Endodermal cell (in vitro differentiated cells): ENCODE measurements at regions not wholly inside any gene's neighbourhood (a gene's known extent, or its start where the extent isn't known, plus 50 kb on each side); places are given as distances from the start of the nearest gene placed in this dataset.

Experiments
- DNase-seq: peaks from one replicate; pipeline ENCODE4 v3.0.0-alpha.2; 2017
- H3K27ac ChIP-seq: 2 replicates; pipeline ENCODE4 v1.5.1; 2013; ENCODE audit warnings: mild to moderate bottlenecking, low read depth, low read length, moderate library complexity
- H3K27me3 ChIP-seq: 2 replicates; pipeline ENCODE4 v1.6.1; 2013; ENCODE audit warnings: mild to moderate bottlenecking, low read length, moderate library complexity; ENCODE audit not compliant: insufficient read depth, control insufficient read depth, poor library complexity, severe bottlenecking
- H3K36me3 ChIP-seq: 2 replicates; pipeline ENCODE4 v1.7.0; 2013; ENCODE audit warnings: mild to moderate bottlenecking, low read length, moderate library complexity; ENCODE audit not compliant: control insufficient read depth, insufficient read depth
- H3K4me1 ChIP-seq: one replicate; pipeline ENCODE4 v1.7.0; 2013; ENCODE audit warnings: low read length; ENCODE audit not compliant: control insufficient read depth, insufficient read depth
- H3K4me3 ChIP-seq: 2 replicates; pipeline ENCODE4 v1.5.1; 2013; ENCODE audit warnings: mild to moderate bottlenecking, low read length, moderate library complexity
- H3K9ac ChIP-seq: 2 replicates; pipeline ENCODE4 v1.6.1; 2013; ENCODE audit warnings: mild to moderate bottlenecking, low read length, moderate library complexity; ENCODE audit not compliant: poor library complexity, severe bottlenecking; ENCODE audit errors: extremely low read depth
- H3K9me3 ChIP-seq: 2 replicates; pipeline ENCODE4 v1.6.1; 2013; ENCODE audit warnings: mild to moderate bottlenecking, low read length, moderate library complexity; ENCODE audit not compliant: control insufficient read depth
- H3K27ac Mint-ChIP-seq: 2 replicates; pipeline ENCODE4 v1.8.0; 2020; ENCODE audit warnings: mixed read lengths
- H3K27me3 Mint-ChIP-seq: 2 replicates; pipeline ENCODE4 v1.8.0; 2021; ENCODE audit warnings: mild to moderate bottlenecking, mixed read lengths; ENCODE audit not compliant: insufficient read depth
- H3K36me3 Mint-ChIP-seq: 2 replicates; pipeline ENCODE4 v1.8.0; 2020; ENCODE audit warnings: low read depth, mixed read lengths
- H3K4me1 Mint-ChIP-seq: 2 replicates; pipeline ENCODE4 v1.8.0; 2020; ENCODE audit warnings: mixed read lengths
- H3K4me3 Mint-ChIP-seq: 2 replicates; pipeline ENCODE4 v1.8.0; 2020; ENCODE audit warnings: mild to moderate bottlenecking, moderate library complexity, mixed read lengths
- H3K9me3 Mint-ChIP-seq: 2 replicates; pipeline ENCODE4 v1.8.0; 2020; ENCODE audit warnings: mild to moderate bottlenecking, mixed read lengths
- WGBS, 2 experiments: methylation state at CpG; one replicate each; pipeline versions ENCODE4 v1.1.5 to v1.1.7; 2013; ENCODE audit warnings: missing lambda C conversion rate in 2 of 2, mixed read lengths in 1 of 2; ENCODE audit not compliant: insufficient coverage in 1 of 2, insufficient read length in 1 of 2; 5-methylcytosine and 5-hydroxymethylcytosine counted together
- TF ChIP-seq, protein P1 (sequence below): fragments of 200-600 bp; sonication (generic); conservative IDR thresholded peaks from 2 replicates; pipeline ENCODE4 v1.5.0; 2021; ENCODE audit warnings: antibody characterized with exemption, mild to moderate bottlenecking

- H3K9me3 Mint-ChIP-seq = peaks cover 2% of the 10 kb centered on the region
- Histone ChIP-seq H3K4me1 (no peaks in the 10 kb centered on the region), H3K36me3 (no peaks in the 10 kb centered on the region), H3K4me3 (no peak overlapping the region), H3K9me3 (no peaks in the 10 kb centered on the region), H3K9ac (no peak overlapping the region), H3K27ac (no peak overlapping the region), H3K27me3 (no peaks in the 10 kb centered on the region)
- 93 to 94% methylated on average over 16 to 18 of the region's 18 CpGs for WGBS, 2 experiments
- H3K4me3 Mint-ChIP-seq = no peak overlapping the region
- peaks cover 2% of the 10 kb centered on the region for H3K27me3 Mint-ChIP-seq
- peak; percentile 42 for DNase-seq
- no peaks in the 10 kb centered on the region for H3K36me3 Mint-ChIP-seq
- H3K27ac Mint-ChIP-seq = no peak overlapping the region
- TF ChIP-seq, protein P1, sequence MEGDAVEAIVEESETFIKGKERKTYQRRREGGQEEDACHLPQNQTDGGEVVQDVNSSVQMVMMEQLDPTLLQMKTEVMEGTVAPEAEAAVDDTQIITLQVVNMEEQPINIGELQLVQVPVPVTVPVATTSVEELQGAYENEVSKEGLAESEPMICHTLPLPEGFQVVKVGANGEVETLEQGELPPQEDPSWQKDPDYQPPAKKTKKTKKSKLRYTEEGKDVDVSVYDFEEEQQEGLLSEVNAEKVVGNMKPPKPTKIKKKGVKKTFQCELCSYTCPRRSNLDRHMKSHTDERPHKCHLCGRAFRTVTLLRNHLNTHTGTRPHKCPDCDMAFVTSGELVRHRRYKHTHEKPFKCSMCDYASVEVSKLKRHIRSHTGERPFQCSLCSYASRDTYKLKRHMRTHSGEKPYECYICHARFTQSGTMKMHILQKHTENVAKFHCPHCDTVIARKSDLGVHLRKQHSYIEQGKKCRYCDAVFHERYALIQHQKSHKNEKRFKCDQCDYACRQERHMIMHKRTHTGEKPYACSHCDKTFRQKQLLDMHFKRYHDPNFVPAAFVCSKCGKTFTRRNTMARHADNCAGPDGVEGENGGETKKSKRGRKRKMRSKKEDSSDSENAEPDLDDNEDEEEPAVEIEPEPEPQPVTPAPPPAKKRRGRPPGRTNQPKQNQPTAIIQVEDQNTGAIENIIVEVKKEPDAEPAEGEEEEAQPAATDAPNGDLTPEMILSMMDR = no peak
- H3K4me1 Mint-ChIP-seq = no peaks in the 10 kb centered on the region
Observed at GRCh38 chr1:234866007-234866866, 256.3 kb upstream of the IRF2BP2 start.

GRCh38 chr1:234865171-234866006 is 255.4 kb upstream of the IRF2BP2 start:
- 93 to 94% methylated on average over 3 to 7 of the region's 7 CpGs for WGBS, 2 experiments
- Mint-ChIP-seq H3K27ac (no peak overlapping the region), H3K27me3 (peaks cover 2% of the 10 kb centered on the region), H3K4me1 (no peaks in the 10 kb centered on the region), H3K36me3 (no peaks in the 10 kb centered on the region), H3K9me3 (peaks cover 5% of the 10 kb centered on the region), H3K4me3 (no peak overlapping the region)
- TF ChIP-seq, protein P1 = peak; percentile 41
- H3K27me3 ChIP-seq = no peaks in the 10 kb centered on the region
- no peak overlapping the region for H3K9ac ChIP-seq
- no peak overlapping the region for H3K4me3 ChIP-seq
- no peak overlapping the region for H3K27ac ChIP-seq
- no peaks in the 10 kb centered on the region for H3K4me1 ChIP-seq
- no peaks in the 10 kb centered on the region for H3K9me3 ChIP-seq
- peak; percentile 40 for DNase-seq
- H3K36me3 ChIP-seq = no peaks in the 10 kb centered on the region

- Histone ChIP-seq H3K36me3 (no peaks in the 10 kb centered on the region), H3K9me3 (no peaks in the 10 kb centered on the region), H3K27me3 (no peaks in the 10 kb centered on the region), H3K9ac (no peak overlapping the region), H3K4me3 (no peak overlapping the region), H3K4me1 (no peaks in the 10 kb centered on the region), H3K27ac (no peak overlapping the region)
- Mint-ChIP-seq H3K27ac (no peak overlapping the region), H3K36me3 (no peaks in the 10 kb centered on the region), H3K27me3 (peaks cover 2% of the 10 kb centered on the region), H3K9me3 (peaks cover 8% of the 10 kb centered on the region), H3K4me3 (no peak overlapping the region), H3K4me1 (no peaks in the 10 kb centered on the region)
- 84 to 92% methylated on average over 3 of the region's 3 CpGs for WGBS, 2 experiments
- DNase-seq = peak; percentile 26
- TF ChIP-seq, protein P1 = no peak
Observed at GRCh38 chr1:234864116-234864515, 254.1 kb upstream of the IRF2BP2 start.
